BLaER1 treated with 17β-estradiol and CSF1 and Interleukin-3, amounts not matched to agents 10 nM and 100 nM (cell line): ENCODE measurements at regions not wholly inside any gene's neighbourhood (a gene's known extent, or its start where the extent isn't known, plus 50 kb on each side); places are given as distances from the start of the nearest gene placed in this dataset.

ENCODE experiments used
- H3K27ac ChIP-seq, 11 experiments: shearing (Covaris generic); formaldehyde crosslinking; 2 replicates each; pipeline ENCODE4 v1.8.1; 2022
- H3K27me3 ChIP-seq, 11 experiments: shearing (Covaris generic); formaldehyde crosslinking; 2 replicates each; pipeline ENCODE4 v1.8.1; 2022
- H3K36me3 ChIP-seq, 11 experiments: shearing (Covaris generic); formaldehyde crosslinking; 2 replicates each; pipeline ENCODE4 v1.8.1; 2022
- H3K4me1 ChIP-seq, 10 experiments: shearing (Covaris generic); formaldehyde crosslinking; 2 replicates each; pipeline ENCODE4 v1.8.1; 2022
- H3K4me2 ChIP-seq, 11 experiments: shearing (Covaris generic); formaldehyde crosslinking; 2 replicates each; pipeline ENCODE4 v1.8.1; 2022
- H3K4me3 ChIP-seq, 10 experiments: shearing (Covaris generic); formaldehyde crosslinking; 2 replicates each; pipeline ENCODE4 v1.8.1; 2022
- H3K9ac ChIP-seq, 11 experiments: shearing (Covaris generic); formaldehyde crosslinking; 2 replicates each; pipeline ENCODE4 v1.8.1; 2022
- H3K9me3 ChIP-seq, 11 experiments: shearing (Covaris generic); formaldehyde crosslinking; replicated peaks in 1 of 11; 2 replicates each; pipeline ENCODE4 v1.8.1; 2022
- H4K20me1 ChIP-seq, 11 experiments: shearing (Covaris generic); formaldehyde crosslinking; 2 replicates each; pipeline ENCODE4 v1.8.1; 2022
- Cebpa-rat ChIP-seq, 11 experiments: shearing (Covaris generic); IDR thresholded peaks; 2 replicates each; pipeline ENCODE4 v1.8.1; 2022

DNA sequence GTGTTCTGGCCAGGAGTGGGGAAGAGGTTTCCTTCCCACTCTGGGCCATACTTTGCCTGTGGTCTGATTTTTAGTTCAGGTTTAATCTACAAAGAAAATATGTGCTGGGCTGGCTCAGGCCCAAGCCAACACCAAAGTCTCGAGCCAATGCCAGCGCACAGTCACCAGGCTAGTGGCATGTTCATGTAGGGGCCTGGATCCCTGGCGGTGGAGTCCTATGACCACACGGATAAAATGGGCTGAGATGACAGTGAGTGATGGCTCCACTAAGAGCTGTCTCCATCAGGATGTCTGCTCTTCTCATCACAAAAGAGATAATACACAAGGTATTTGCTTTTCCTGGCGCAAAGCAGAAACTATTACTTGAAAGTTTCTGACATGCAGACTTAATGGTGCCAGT is 92.9 kb upstream of the PTPN3 start:
- H3K4me1 ChIP-seq, result no peaks in the 10 kb centered on the region
- no peak for TF ChIP-seq Cebpa-rat (IDR thresholded peaks at IDR 0.05)
- H3K4me3 ChIP-seq, result no peak overlapping the region
- no peaks in the 10 kb centered on the region for H3K36me3 ChIP-seq
- no peak overlapping the region for H3K4me2 ChIP-seq
- no peak overlapping the region for H3K9ac ChIP-seq
- no peak overlapping the region for H3K27ac ChIP-seq
- H4K20me1 ChIP-seq, result no peaks in the 10 kb centered on the region
- peaks cover 6 to 13% (median 8%) of the 10 kb centered on the region in 11 experiments; a peak in 18 of 22 replicates for H3K9me3 ChIP-seq
- H3K27me3 ChIP-seq, result no peaks in the 10 kb centered on the region

DNA sequence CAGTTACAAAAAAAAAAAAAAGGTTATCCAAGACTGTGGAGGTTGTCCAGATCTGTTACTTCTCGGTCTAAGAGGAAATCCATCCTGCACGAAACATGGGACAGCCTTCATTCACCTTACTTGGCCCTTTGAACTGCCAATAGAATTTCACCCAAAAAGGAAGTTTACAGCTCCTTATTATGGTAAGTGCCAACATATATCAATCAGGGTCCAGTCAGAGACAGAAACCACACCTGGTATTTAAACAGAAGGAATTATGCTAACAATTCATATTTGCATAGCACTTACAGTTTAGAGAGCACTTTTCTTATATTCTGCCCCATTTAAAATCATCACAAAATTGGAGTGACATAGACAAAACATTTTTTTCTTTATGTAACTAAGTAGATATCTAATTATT is 93.6 kb upstream of the PTPN3 start:
- no peaks in the 10 kb centered on the region for H3K4me1 ChIP-seq

DNA sequence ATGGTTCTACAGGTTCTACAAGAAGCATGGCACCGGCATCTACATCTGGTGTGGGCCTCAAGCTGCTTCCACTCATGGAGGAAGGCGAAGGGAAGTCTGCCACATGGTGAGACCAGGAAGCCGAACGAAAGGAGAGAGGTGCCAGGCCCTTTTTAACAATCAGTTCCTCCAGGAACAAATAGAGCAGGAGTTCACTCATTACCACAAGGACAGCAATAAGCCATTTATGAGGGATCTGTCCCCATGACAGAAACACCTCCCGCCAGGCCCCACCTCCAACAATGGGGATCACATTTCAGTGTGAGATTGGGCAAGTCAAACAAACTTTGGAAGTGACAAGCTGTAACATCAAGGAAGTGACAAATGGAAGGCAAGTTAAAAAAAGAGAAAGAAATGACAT is 95.5 kb upstream of the PTPN3 start:
- Histone ChIP-seq H4K20me1 (no peaks in the 10 kb centered on the region), H3K4me2 (no peak overlapping the region), H3K9ac (no peak overlapping the region), H3K36me3 (no peaks in the 10 kb centered on the region), H3K27ac (no peak overlapping the region), H3K9me3 (peaks cover 6 to 13% (median 8%) of the 10 kb centered on the region in 11 experiments; a peak in 18 of 22 replicates), H3K4me3 (no peak overlapping the region), H3K27me3 (no peaks in the 10 kb centered on the region), H3K4me1 (no peaks in the 10 kb centered on the region)
- no peak for TF ChIP-seq Cebpa-rat (IDR thresholded peaks at IDR 0.05)

More for the DNA sequence above, 93.6 kb upstream of the PTPN3 start:
- H3K4me2 ChIP-seq, result no peak overlapping the region
- no peaks in the 10 kb centered on the region for H3K27me3 ChIP-seq
- no peak overlapping the region for H3K4me3 ChIP-seq
- H4K20me1 ChIP-seq, result no peaks in the 10 kb centered on the region
- TF ChIP-seq Cebpa-rat (IDR thresholded peaks at IDR 0.05), result no peak
- peaks cover 6 to 13% (median 8%) of the 10 kb centered on the region in 11 experiments; a peak in 18 of 22 replicates for H3K9me3 ChIP-seq
- no peak overlapping the region for H3K9ac ChIP-seq
- H3K27ac ChIP-seq, result no peak overlapping the region
- no peaks in the 10 kb centered on the region for H3K36me3 ChIP-seq

DNA sequence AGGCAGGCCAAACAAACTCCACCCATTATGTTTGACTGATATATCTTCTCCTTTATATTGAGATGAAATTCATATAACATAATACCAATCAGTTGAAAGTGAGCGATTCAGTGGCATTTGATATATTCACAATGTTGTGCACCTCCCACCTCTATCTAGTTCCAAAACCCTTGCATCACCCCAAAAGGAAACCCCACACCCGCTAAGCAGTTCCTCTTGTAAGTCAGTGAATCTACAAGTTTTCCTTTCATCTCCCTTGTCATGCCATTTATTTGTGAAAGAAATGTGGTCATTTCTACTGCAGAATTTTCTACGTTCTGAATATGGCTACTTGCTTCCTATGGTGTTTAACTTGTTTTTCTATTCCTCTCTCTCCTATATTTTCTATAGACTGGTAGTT is 99.4 kb upstream of the PTPN3 start:
- no peak overlapping the region for H3K4me3 ChIP-seq
- H3K4me2 ChIP-seq, result no peak overlapping the region
- no peak overlapping the region for H3K9ac ChIP-seq
- peaks cover 0 to 6% (median 0%) of the 10 kb centered on the region in 11 experiments; a peak in 1 of 22 replicates for H3K9me3 ChIP-seq
- no peaks in the 10 kb centered on the region for H3K4me1 ChIP-seq
- no peaks in the 10 kb centered on the region for H4K20me1 ChIP-seq
- H3K27me3 ChIP-seq, result no peaks in the 10 kb centered on the region
- H3K27ac ChIP-seq, result no peak overlapping the region
- H3K36me3 ChIP-seq, result no peaks in the 10 kb centered on the region
- TF ChIP-seq Cebpa-rat (IDR thresholded peaks at IDR 0.05), result no peak

DNA sequence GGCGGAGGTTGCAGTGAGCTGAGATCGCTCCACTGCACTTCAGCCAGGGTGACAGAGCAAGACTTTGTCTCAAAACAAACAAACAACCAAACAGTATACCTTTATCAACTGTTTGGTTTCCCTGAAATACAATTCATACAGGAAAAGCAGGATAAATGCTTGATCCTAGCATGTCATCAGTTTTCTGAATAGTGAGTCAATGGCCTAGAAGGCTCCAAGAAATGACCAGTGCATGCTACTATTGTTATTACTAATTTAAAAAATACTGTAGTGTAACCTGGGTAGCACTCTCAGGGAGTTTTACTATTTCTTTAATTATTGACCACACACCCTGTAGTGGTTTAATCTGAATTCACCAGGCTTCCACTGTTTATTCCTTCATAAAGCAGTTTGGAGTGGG is 101.0 kb upstream of the PTPN3 start:
- Histone ChIP-seq H3K27ac (no peak overlapping the region), H3K4me3 (no peak overlapping the region), H3K27me3 (no peaks in the 10 kb centered on the region), H3K9me3 (peaks cover 0 to 6% (median 0%) of the 10 kb centered on the region in 11 experiments; a peak in 1 of 22 replicates), H3K36me3 (no peaks in the 10 kb centered on the region), H3K4me1 (no peaks in the 10 kb centered on the region), H3K9ac (no peak overlapping the region), H4K20me1 (no peaks in the 10 kb centered on the region), H3K4me2 (no peak overlapping the region)
- no peak for TF ChIP-seq Cebpa-rat (IDR thresholded peaks at IDR 0.05)

DNA sequence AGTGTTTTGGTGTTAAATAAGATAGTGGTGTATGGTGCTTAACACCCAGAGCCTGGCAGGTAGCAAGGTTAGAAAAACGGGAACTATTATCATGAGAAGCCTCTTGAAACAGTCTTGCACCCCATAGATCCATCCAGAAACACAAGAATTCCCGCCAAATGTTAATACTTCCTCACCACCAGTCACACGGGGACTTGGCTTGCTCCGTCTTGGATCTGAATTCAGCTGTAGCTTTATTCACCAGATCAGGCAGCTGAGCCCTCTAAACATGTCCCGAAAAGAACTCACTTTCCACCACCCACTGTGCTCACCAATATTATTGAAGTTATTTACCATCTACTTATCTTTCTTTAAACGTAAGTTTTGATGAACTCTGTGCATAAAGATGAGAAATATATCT is 101.6 kb upstream of the PTPN3 start:
- Histone ChIP-seq H3K4me2 (no peak overlapping the region), H3K4me3 (no peak overlapping the region), H4K20me1 (no peaks in the 10 kb centered on the region), H3K9me3 (peaks cover 0 to 6% (median 0%) of the 10 kb centered on the region in 11 experiments; a peak in 1 of 22 replicates), H3K36me3 (no peaks in the 10 kb centered on the region), H3K4me1 (no peaks in the 10 kb centered on the region), H3K27ac (no peak overlapping the region), H3K27me3 (no peaks in the 10 kb centered on the region), H3K9ac (no peak overlapping the region)
- TF ChIP-seq Cebpa-rat (IDR thresholded peaks at IDR 0.05), result no peak

DNA sequence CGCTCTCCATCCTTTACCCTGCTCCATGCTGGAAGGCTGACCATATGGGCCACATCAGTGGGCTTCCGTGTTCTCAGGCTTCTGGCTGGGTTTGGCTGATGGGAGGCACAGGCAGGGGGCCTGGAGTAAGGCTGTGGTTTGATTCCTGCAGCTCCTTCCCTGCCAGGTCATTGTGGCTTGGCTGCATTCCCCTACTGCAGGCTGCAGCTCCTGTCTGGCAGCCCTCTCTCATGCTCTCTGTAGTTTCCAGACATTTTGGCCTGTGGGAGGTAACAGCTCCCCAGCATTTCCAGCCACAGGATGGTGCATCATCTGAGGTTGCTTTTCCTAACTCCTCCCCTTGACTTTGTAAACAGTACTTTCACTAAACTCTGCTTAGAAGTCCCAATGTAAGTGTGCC is 102.0 kb upstream of the PTPN3 start:
- H3K27me3 ChIP-seq, result no peaks in the 10 kb centered on the region
- H3K4me1 ChIP-seq, result no peaks in the 10 kb centered on the region
- no peak for TF ChIP-seq Cebpa-rat (IDR thresholded peaks at IDR 0.05)
- H3K9ac ChIP-seq, result no peak overlapping the region
- no peaks in the 10 kb centered on the region for H3K36me3 ChIP-seq
- H3K9me3 ChIP-seq, result peaks cover 0 to 6% (median 0%) of the 10 kb centered on the region in 11 experiments; a peak in 1 of 22 replicates
- H3K4me2 ChIP-seq, result no peak overlapping the region
- H4K20me1 ChIP-seq, result no peaks in the 10 kb centered on the region
- H3K4me3 ChIP-seq, result no peak overlapping the region
- no peak overlapping the region for H3K27ac ChIP-seq

DNA sequence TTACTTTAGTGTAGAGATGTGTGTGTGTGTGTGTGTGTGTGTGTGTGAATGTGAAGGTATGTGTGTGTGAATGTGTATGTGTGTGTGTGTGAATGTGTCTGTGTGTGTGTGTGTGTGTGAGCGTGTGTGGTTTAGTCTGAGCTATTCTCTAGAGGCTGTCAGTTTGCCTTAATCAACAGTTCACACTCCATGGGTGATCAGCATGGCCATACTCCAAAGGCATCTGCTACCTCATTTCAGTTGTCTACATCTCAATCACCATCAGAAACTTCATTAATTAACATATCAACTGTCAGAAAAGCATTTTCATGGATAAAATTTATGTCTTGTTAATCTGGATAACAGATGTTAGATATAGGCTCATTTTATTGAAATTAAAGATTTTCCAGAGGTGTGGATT is 103.1 kb upstream of the PTPN3 start:
- Histone ChIP-seq H3K27me3 (no peaks in the 10 kb centered on the region), H3K36me3 (no peaks in the 10 kb centered on the region), H3K4me2 (no peak overlapping the region), H3K4me1 (no peaks in the 10 kb centered on the region), H3K9ac (no peak overlapping the region), H3K27ac (no peak overlapping the region), H4K20me1 (no peaks in the 10 kb centered on the region), H3K4me3 (no peak overlapping the region), H3K9me3 (peaks cover 0 to 6% (median 0%) of the 10 kb centered on the region in 11 experiments; a peak in 1 of 22 replicates)
- TF ChIP-seq Cebpa-rat (IDR thresholded peaks at IDR 0.05), result no peak

DNA sequence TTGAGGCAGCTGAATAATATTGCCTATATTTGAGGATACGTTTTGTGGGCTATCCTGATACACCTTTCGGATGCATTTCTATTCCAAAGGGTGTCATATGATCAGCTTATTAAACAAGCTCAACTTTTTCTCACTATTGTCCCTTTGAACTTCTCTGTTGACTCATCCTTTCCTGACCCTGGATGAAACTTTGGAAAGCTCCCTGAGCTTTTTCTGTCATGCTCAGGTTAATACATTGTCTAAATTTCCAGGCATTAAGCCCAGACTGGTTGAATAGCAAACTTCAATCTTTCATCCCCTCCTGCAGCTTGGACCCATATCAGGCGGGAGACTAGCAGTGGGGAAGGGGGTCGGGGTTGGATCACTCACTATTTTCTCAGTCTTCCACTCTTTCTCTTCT is 104.9 kb upstream of the PTPN3 start:
- H3K4me2 ChIP-seq, result no peak overlapping the region
- H3K4me1 ChIP-seq, result no peaks in the 10 kb centered on the region
- peaks cover 0 to 6% (median 0%) of the 10 kb centered on the region in 11 experiments; a peak in 1 of 22 replicates for H3K9me3 ChIP-seq
- no peak overlapping the region for H3K9ac ChIP-seq
- H3K4me3 ChIP-seq, result no peak overlapping the region
- H3K27me3 ChIP-seq, result no peaks in the 10 kb centered on the region
- TF ChIP-seq Cebpa-rat (IDR thresholded peaks at IDR 0.05), result no peak
- no peaks in the 10 kb centered on the region for H4K20me1 ChIP-seq
- H3K27ac ChIP-seq, result no peak overlapping the region
- no peaks in the 10 kb centered on the region for H3K36me3 ChIP-seq

DNA sequence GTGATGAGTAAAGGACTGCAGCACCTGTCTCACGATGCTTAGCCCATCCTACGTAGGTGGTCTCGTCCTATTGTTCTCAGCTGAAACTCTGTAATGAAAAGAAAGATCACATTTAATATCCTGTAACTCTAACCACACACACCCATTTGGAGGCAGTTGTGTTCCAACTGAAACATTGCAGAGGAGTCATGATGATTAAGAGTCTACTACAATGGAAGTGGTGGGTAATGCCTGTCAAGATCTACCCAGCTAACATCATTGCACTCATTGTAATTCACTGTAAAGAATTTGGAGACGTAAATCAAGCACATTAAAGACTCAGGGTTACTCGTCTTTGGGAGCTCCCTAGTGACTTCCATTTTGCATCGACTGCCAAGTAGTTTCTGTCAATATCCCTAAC is 106.0 kb upstream of the PTPN3 start:
- Histone ChIP-seq H3K27me3 (no peaks in the 10 kb centered on the region), H3K36me3 (no peaks in the 10 kb centered on the region), H3K4me3 (no peak overlapping the region), H3K4me1 (no peaks in the 10 kb centered on the region), H3K27ac (no peak overlapping the region), H3K4me2 (no peak overlapping the region), H3K9me3 (peaks cover 0 to 6% (median 0%) of the 10 kb centered on the region in 11 experiments; a peak in 1 of 22 replicates), H3K9ac (no peak overlapping the region), H4K20me1 (no peaks in the 10 kb centered on the region)
- no peak for TF ChIP-seq Cebpa-rat (IDR thresholded peaks at IDR 0.05)
